ENCODE measurements at regions not wholly inside any gene's neighbourhood (a gene's known extent, or its start where the extent isn't known, plus 50 kb on each side); places are given as distances from the start of the nearest gene placed in this dataset.

GRCh38 chr14:48243900-48244299, 568.5 kb upstream of the MDGA2 start:
- TF ChIP-seq POLR2A (IDR thresholded peaks at IDR 0.05) (no peak), CTCF (IDR thresholded peaks at IDR 0.05) (no peak), EP300 (IDR thresholded peaks at IDR 0.05; ENCODE audit: low read depth) (no peak)
